ENCODE measurements at regions not wholly inside any gene's neighbourhood (a gene's known extent, or its start where the extent isn't known, plus 50 kb on each side); places are given as distances from the start of the nearest gene placed in this dataset.

- TF ChIP-seq CTCF (IDR thresholded peaks at IDR 0.05): no peak
- Mint-ChIP-seq H3K4me3 (no peak overlapping the region), H3K4me1 (no peaks in the 10 kb centered on the region), H3K36me3 (no peaks in the 10 kb centered on the region), H3K9me3 (peaks cover 4 to 7% of the 10 kb centered on the region in 2 donors), H3K27ac (no peak overlapping the region), H3K27me3 (ENCODE audit: low read depth in 2 of 2) (no peaks in the 10 kb centered on the region)
- intact Hi-C loops (cut with micrococcal nuclease): no loop called here
- Histone ChIP-seq H3K27ac (ENCODE audit: low read length) (no peak overlapping the region), H3K9me3 (ENCODE audit: control insufficient read depth, insufficient read depth, low read length) (no peaks in the 10 kb centered on the region), H3K4me3 (ENCODE audit: low read length) (no peak overlapping the region), H3K4me1 (ENCODE audit: control insufficient read depth, insufficient read depth, low read length) (no peaks in the 10 kb centered on the region), H3K36me3 (ENCODE audit: control insufficient read depth, insufficient read depth, low read length) (no peaks in the 10 kb centered on the region), H3K27me3 (ENCODE audit: control insufficient read depth, insufficient read depth, low read length) (no peaks in the 10 kb centered on the region)
- no CpG with 5 or more reads among the region's 1 CpG for WGBS (ENCODE audit: insufficient coverage)
- DNase-seq (no peak), ATAC-seq (no peak)
Measured at GRCh38 chr6:74936886-74937285, 269.0 kb downstream of the COL12A1 start.

GRCh38 chr6:74932232-74932888 lies 273.5 kb downstream of the COL12A1 start:
- no peak for TF ChIP-seq CTCF (IDR thresholded peaks at IDR 0.05)
- intact Hi-C loops (cut with micrococcal nuclease): no loop called here
- H3K27me3 Mint-ChIP-seq (ENCODE audit: low read depth in 2 of 2): no peaks in the 10 kb centered on the region

GRCh38 chr6:74931558-74931957 lies 274.3 kb downstream of the COL12A1 start:
- Mint-ChIP-seq H3K27me3 (ENCODE audit: low read depth in 2 of 2) (no peaks in the 10 kb centered on the region), H3K9me3 (peaks cover 9 to 11% of the 10 kb centered on the region in 2 donors), H3K4me3 (no peak overlapping the region), H3K36me3 (no peaks in the 10 kb centered on the region), H3K27ac (no peak overlapping the region), H3K4me1 (no peaks in the 10 kb centered on the region)
- intact Hi-C loops (cut with micrococcal nuclease): no loop called here
- H3K27ac ChIP-seq (ENCODE audit: low read length): no peak overlapping the region
- no peaks in the 10 kb centered on the region for H3K27me3 ChIP-seq (ENCODE audit: control insufficient read depth, insufficient read depth, low read length)
- no peak overlapping the region for H3K4me3 ChIP-seq (ENCODE audit: low read length)
- H3K9me3 ChIP-seq (ENCODE audit: control insufficient read depth, insufficient read depth, low read length): no peaks in the 10 kb centered on the region
- no peak for TF ChIP-seq CTCF (IDR thresholded peaks at IDR 0.05)
- no peaks in the 10 kb centered on the region for H3K36me3 ChIP-seq (ENCODE audit: control insufficient read depth, insufficient read depth, low read length)
- ATAC-seq: no peak
- no peak for DNase-seq
- H3K4me1 ChIP-seq (ENCODE audit: control insufficient read depth, insufficient read depth, low read length): no peaks in the 10 kb centered on the region
- 73% methylated on average over 1 of the region's 1 CpG for WGBS (ENCODE audit: insufficient coverage)

More at GRCh38 chr6:74932232-74932888, 273.5 kb downstream of the COL12A1 start:
- WGBS (ENCODE audit: insufficient coverage): 33% methylated on average over 3 of the region's 4 CpGs
- Mint-ChIP-seq H3K9me3 (peaks cover 9 to 11% of the 10 kb centered on the region in 2 donors), H3K4me1 (no peaks in the 10 kb centered on the region), H3K36me3 (no peaks in the 10 kb centered on the region), H3K27ac (no peak overlapping the region), H3K4me3 (no peak overlapping the region)
- no peaks in the 10 kb centered on the region for H3K36me3 ChIP-seq (ENCODE audit: control insufficient read depth, insufficient read depth, low read length)
- no peaks in the 10 kb centered on the region for H3K9me3 ChIP-seq (ENCODE audit: control insufficient read depth, insufficient read depth, low read length)
- no peak overlapping the region for H3K27ac ChIP-seq (ENCODE audit: low read length)
- DNase-seq (no peak), ATAC-seq (no peak)
- no peaks in the 10 kb centered on the region for H3K27me3 ChIP-seq (ENCODE audit: control insufficient read depth, insufficient read depth, low read length)
- H3K4me1 ChIP-seq (ENCODE audit: control insufficient read depth, insufficient read depth, low read length): no peaks in the 10 kb centered on the region
- no peak overlapping the region for H3K4me3 ChIP-seq (ENCODE audit: low read length)

- Mint-ChIP-seq H3K4me3 (no peak overlapping the region), H3K27me3 (ENCODE audit: low read depth in 2 of 2) (no peaks in the 10 kb centered on the region), H3K4me1 (no peaks in the 10 kb centered on the region), H3K36me3 (no peaks in the 10 kb centered on the region), H3K27ac (no peak overlapping the region), H3K9me3 (peaks cover 4 to 5% of the 10 kb centered on the region in 2 donors)
- no peak overlapping the region for H3K27ac ChIP-seq (ENCODE audit: low read length)
- H3K4me1 ChIP-seq (ENCODE audit: control insufficient read depth, insufficient read depth, low read length): no peaks in the 10 kb centered on the region
- no peak for DNase-seq
- WGBS (ENCODE audit: insufficient coverage): 69% methylated on average over 4 of the region's 4 CpGs
- H3K27me3 ChIP-seq (ENCODE audit: control insufficient read depth, insufficient read depth, low read length): no peaks in the 10 kb centered on the region
- TF ChIP-seq CTCF (IDR thresholded peaks at IDR 0.05): no peak
- intact Hi-C loops (cut with micrococcal nuclease): no loop called here
- no peaks in the 10 kb centered on the region for H3K36me3 ChIP-seq (ENCODE audit: control insufficient read depth, insufficient read depth, low read length)
- ATAC-seq: no peak
- H3K9me3 ChIP-seq (ENCODE audit: control insufficient read depth, insufficient read depth, low read length): no peaks in the 10 kb centered on the region
- H3K4me3 ChIP-seq (ENCODE audit: low read length): no peak overlapping the region
Measured at GRCh38 chr6:74928203-74928602, 277.6 kb downstream of the COL12A1 start.
